ENCODE measurements at regions not wholly inside any gene's neighbourhood (a gene's known extent, or its start where the extent isn't known, plus 50 kb on each side); places are given as distances from the start of the nearest gene placed in this dataset.
"Not testable (repeated sequence)": the region's sequence is repeated elsewhere in the genome, so short reads cannot be mapped to it uniquely, and the experiment has no call there.

- no peaks in the 10 kb centered on the region for H4K20me1 ChIP-seq (ENCODE audit: insufficient read depth, low read length)
- no peaks in the 10 kb centered on the region for H3K36me3 Mint-ChIP-seq (ENCODE audit: low read depth, unreplicated experiment)
- H3K79me2 ChIP-seq (ENCODE audit: insufficient read depth, low read length), result no peaks in the 10 kb centered on the region
- H3K27me3 Mint-ChIP-seq (ENCODE audit: low read depth, unreplicated experiment), result no peaks in the 10 kb centered on the region
- H3K27ac Mint-ChIP-seq (ENCODE audit: unreplicated experiment), result no peak overlapping the region
- no peak overlapping the region for H3K4me3 ChIP-seq (ENCODE audit: insufficient read depth, low read depth, low read length)
- H3K9ac ChIP-seq (ENCODE audit: low read length), result no peak overlapping the region
- no peak overlapping the region for H3K4me3 Mint-ChIP-seq (ENCODE audit: unreplicated experiment)
- no peak overlapping the region for H3K4me2 ChIP-seq (ENCODE audit: low read length)
- H2AFZ ChIP-seq (ENCODE audit: low read depth, low read length), result no peak overlapping the region
- H3K9me3 Mint-ChIP-seq (ENCODE audit: unreplicated experiment), result peaks cover 3% of the 10 kb centered on the region
- no peak overlapping the region for H3K27ac ChIP-seq (ENCODE audit: low read depth, low read length)
- H3K36me3 ChIP-seq (ENCODE audit: insufficient read depth, low read length), result no peaks in the 10 kb centered on the region
- H3K4me1 Mint-ChIP-seq (ENCODE audit: low read depth, unreplicated experiment), result peaks cover 15% of the 10 kb centered on the region
- H3K4me1 ChIP-seq (ENCODE audit: insufficient read depth, low read length), result peaks cover 19% of the 10 kb centered on the region
- H3K27me3 ChIP-seq (ENCODE audit: insufficient read depth, low read length), result no peaks in the 10 kb centered on the region
- FAIRE-seq, result no peak
- H3K9me3 ChIP-seq (ENCODE audit: insufficient read depth, low read depth, low read length), result no peaks in the 10 kb centered on the region
- no peak for DNase-seq (ENCODE audit: low read depth)
- no peak for TF ChIP-seq CTCF (IDR thresholded peaks at IDR 0.05; ENCODE audit: insufficient read depth, low read depth, low read length)
- TF ChIP-seq EZH2 (IDR thresholded peaks at IDR 0.05; ENCODE audit: insufficient read depth, low read length), result no peak
These were observed 68.6 kb upstream of the MEDAG start for GRCh38 chr13:30837227-30838159.

DNA sequence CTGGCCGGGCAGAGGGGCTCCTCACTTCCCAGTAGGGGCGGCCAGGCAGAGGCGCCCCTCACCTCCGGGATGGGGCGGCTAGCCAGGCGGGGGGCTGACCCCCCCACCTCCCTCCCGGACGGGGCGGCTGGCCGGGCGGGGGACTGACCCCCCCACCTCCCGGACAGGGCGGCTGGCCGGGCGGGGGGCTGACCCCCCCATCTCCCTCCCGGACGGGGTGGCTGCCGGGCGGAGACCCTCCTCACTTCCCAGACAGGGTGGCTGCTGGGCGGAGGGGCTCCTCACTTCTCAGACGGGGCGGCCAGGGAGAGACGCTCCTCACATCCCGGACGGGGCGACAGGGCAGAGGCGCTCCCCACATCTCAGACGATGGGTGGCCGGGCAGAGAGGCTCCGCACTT lies 66.4 kb upstream of the MEDAG start:
- H3K9me3 Mint-ChIP-seq (ENCODE audit: unreplicated experiment); H3K27me3 ChIP-seq (ENCODE audit: insufficient read depth, low read length); H3K27me3 Mint-ChIP-seq (ENCODE audit: low read depth, unreplicated experiment); H4K20me1 ChIP-seq (ENCODE audit: insufficient read depth, low read length); H3K79me2 ChIP-seq (ENCODE audit: insufficient read depth, low read length); H3K4me3 Mint-ChIP-seq (ENCODE audit: unreplicated experiment); FAIRE-seq; H3K4me2 ChIP-seq (ENCODE audit: low read length); H3K36me3 Mint-ChIP-seq (ENCODE audit: low read depth, unreplicated experiment); H3K27ac ChIP-seq (ENCODE audit: low read depth, low read length); H3K9ac ChIP-seq (ENCODE audit: low read length); H2AFZ ChIP-seq (ENCODE audit: low read depth, low read length); DNase-seq (ENCODE audit: low read depth); H3K9me3 ChIP-seq (ENCODE audit: insufficient read depth, low read depth, low read length); H3K27ac Mint-ChIP-seq (ENCODE audit: unreplicated experiment); H3K4me3 ChIP-seq (ENCODE audit: insufficient read depth, low read depth, low read length); H3K4me1 Mint-ChIP-seq (ENCODE audit: low read depth, unreplicated experiment); H3K36me3 ChIP-seq (ENCODE audit: insufficient read depth, low read length); H3K4me1 ChIP-seq (ENCODE audit: insufficient read depth, low read length): not testable (repeated sequence)

DNA sequence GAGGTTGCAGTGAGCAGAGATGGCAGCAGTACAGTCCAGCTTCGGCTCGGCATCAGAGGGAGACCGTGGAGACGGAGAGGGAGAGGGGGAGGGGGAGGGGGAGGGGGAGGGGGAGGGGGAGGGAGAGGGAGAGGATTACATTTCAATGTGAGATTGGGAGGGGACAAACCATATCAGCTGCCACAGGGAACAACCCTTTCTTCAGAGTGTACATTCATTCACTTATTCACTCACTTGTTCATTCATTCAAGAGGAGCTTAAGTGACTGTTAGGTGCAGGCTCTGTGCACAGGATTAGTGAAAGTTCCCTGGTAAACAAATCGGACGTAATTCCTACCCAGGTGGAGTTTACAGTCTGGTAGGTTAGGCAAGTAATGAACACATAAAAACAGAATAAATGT lies 65.6 kb upstream of the MEDAG start:
- Histone ChIP-seq H3K27ac (ENCODE audit: low read depth, low read length) (no peak overlapping the region), H2AFZ (ENCODE audit: low read depth, low read length) (no peak overlapping the region), H3K9ac (ENCODE audit: low read length) (no peak overlapping the region), H3K4me3 (ENCODE audit: insufficient read depth, low read depth, low read length) (no peak overlapping the region), H3K27me3 (ENCODE audit: insufficient read depth, low read length) (no peaks in the 10 kb centered on the region), H3K4me2 (ENCODE audit: low read length) (no peak overlapping the region), H3K9me3 (ENCODE audit: insufficient read depth, low read depth, low read length) (peaks cover 6% of the 10 kb centered on the region), H3K4me1 (ENCODE audit: insufficient read depth, low read length) (peaks cover under 1% of the 10 kb centered on the region), H3K36me3 (ENCODE audit: insufficient read depth, low read length) (no peaks in the 10 kb centered on the region), H3K79me2 (ENCODE audit: insufficient read depth, low read length) (no peaks in the 10 kb centered on the region), H4K20me1 (ENCODE audit: insufficient read depth, low read length) (no peaks in the 10 kb centered on the region)
- TF ChIP-seq CTCF (IDR thresholded peaks at IDR 0.05; ENCODE audit: insufficient read depth, low read depth, low read length) (no peak), EZH2 (IDR thresholded peaks at IDR 0.05; ENCODE audit: insufficient read depth, low read length) (no peak)
- H3K4me1 Mint-ChIP-seq (ENCODE audit: low read depth, unreplicated experiment), result peaks cover 8% of the 10 kb centered on the region
- no peak overlapping the region for H3K27ac Mint-ChIP-seq (ENCODE audit: unreplicated experiment)
- DNase-seq (ENCODE audit: low read depth) (no peak), FAIRE-seq (no peak)
- H3K27me3 Mint-ChIP-seq (ENCODE audit: low read depth, unreplicated experiment), result no peaks in the 10 kb centered on the region
- peaks cover 3% of the 10 kb centered on the region for H3K9me3 Mint-ChIP-seq (ENCODE audit: unreplicated experiment)
- H3K4me3 Mint-ChIP-seq (ENCODE audit: unreplicated experiment), result no peak overlapping the region
- H3K36me3 Mint-ChIP-seq (ENCODE audit: low read depth, unreplicated experiment), result no peaks in the 10 kb centered on the region

Data from astrocyte (in vitro differentiated cells and primary cell).